ENCODE measurements at regions not wholly inside any gene's neighbourhood (a gene's known extent, or its start where the extent isn't known, plus 50 kb on each side); places are given as distances from the start of the nearest gene placed in this dataset.
A peak's percentile ranks its signal among the peaks of the same experiment; 100 is the strongest.

- Histone ChIP-seq H3K9me3 (no peaks in the 10 kb centered on the region), H3K27ac (peak overlapping the region in 1 of 2 donors; percentile 69), H3K27me3 (no peaks in the 10 kb centered on the region), H3K36me3 (ENCODE audit: low read depth, missing control alignments) (no peaks in the 10 kb centered on the region), H3K4me3 (no peak overlapping the region), H3K4me1 (no peaks in the 10 kb centered on the region)
- TF ChIP-seq POLR2A (IDR thresholded peaks at IDR 0.05) (no peak), CTCF (IDR thresholded peaks at IDR 0.05) (peak; percentile 19 to 53 (median 24))
- intact Hi-C loops (cut with DNase I; ENCODE audit: low total_unique reads), result no loop called here
- peak; percentile 42 for DNase-seq
- 52 to 62% methylated on average over 7 of the region's 7 CpGs for WGBS, 2 donors
Observed at GRCh38 chr4:53656421-53656981, 65.2 kb upstream of the LNX1 start.

- no peaks in the 10 kb centered on the region for H3K27me3 ChIP-seq
- WGBS, 2 donors, result 71 to 72% methylated on average over 5 of the region's 5 CpGs
- no peak for DNase-seq
- no peak overlapping the region for H3K27ac ChIP-seq
- H3K9me3 ChIP-seq, result no peaks in the 10 kb centered on the region
- no peaks in the 10 kb centered on the region for H3K36me3 ChIP-seq (ENCODE audit: low read depth, missing control alignments)
- H3K4me1 ChIP-seq, result no peaks in the 10 kb centered on the region
- no peak overlapping the region for H3K4me3 ChIP-seq
- intact Hi-C loops (cut with DNase I; ENCODE audit: low total_unique reads), result no loop called here
- TF ChIP-seq POLR2A (IDR thresholded peaks at IDR 0.05) (no peak), CTCF (IDR thresholded peaks at IDR 0.05) (no peak)
Observed at GRCh38 chr4:53654300-53654758, 63.0 kb upstream of the LNX1 start.

GRCh38 chr4:53653484-53654053, 62.3 kb upstream of the LNX1 start:
- WGBS, 2 donors, result 84% methylated on average over 6 of the region's 6 CpGs
- TF ChIP-seq CTCF (IDR thresholded peaks at IDR 0.05), result no peak
- TF ChIP-seq POLR2A (IDR thresholded peaks at IDR 0.05), result no peak
- H3K4me3 ChIP-seq, result no peak overlapping the region
- H3K9me3 ChIP-seq, result no peaks in the 10 kb centered on the region
- intact Hi-C loops (cut with DNase I; ENCODE audit: low total_unique reads), result no loop called here
- H3K27ac ChIP-seq, result no peak overlapping the region
- H3K4me1 ChIP-seq, result no peaks in the 10 kb centered on the region
- H3K36me3 ChIP-seq (ENCODE audit: low read depth, missing control alignments), result no peaks in the 10 kb centered on the region
- no peaks in the 10 kb centered on the region for H3K27me3 ChIP-seq
- peak; percentile 36 for DNase-seq

GRCh38 chr4:53651156-53651735, 60.0 kb upstream of the LNX1 start:
- DNase-seq, result no peak
- H3K36me3 ChIP-seq (ENCODE audit: low read depth, missing control alignments), result no peaks in the 10 kb centered on the region
- H3K4me1 ChIP-seq, result no peaks in the 10 kb centered on the region
- intact Hi-C loops (cut with DNase I; ENCODE audit: low total_unique reads), result no loop called here
- no peaks in the 10 kb centered on the region for H3K27me3 ChIP-seq
- TF ChIP-seq CTCF (IDR thresholded peaks at IDR 0.05), result no peak
- TF ChIP-seq POLR2A (IDR thresholded peaks at IDR 0.05), result no peak
- H3K4me3 ChIP-seq, result no peak overlapping the region
- H3K9me3 ChIP-seq, result no peaks in the 10 kb centered on the region
- WGBS, 2 donors, result 68 to 69% methylated on average over 7 of the region's 7 CpGs
- H3K27ac ChIP-seq, result no peak overlapping the region
